GM12873 (cell line): ENCODE measurements at regions not wholly inside any gene's neighbourhood (a gene's known extent, or its start where the extent isn't known, plus 50 kb on each side); places are given as distances from the start of the nearest gene placed in this dataset.

ENCODE experiments used
- CTCF ChIP-seq: IDR thresholded peaks from 2 replicates; pipeline ENCODE4 v1.5.1; 2012; ENCODE audit warnings: low read depth, mild to moderate bottlenecking, moderate library complexity, low read length, control low read depth; ENCODE audit not compliant: insufficient read depth; ENCODE audit errors: missing control alignments

GRCh38 chr11:109986488-109986887, 106.7 kb upstream of the ZC3H12C start:
- no peak for TF ChIP-seq CTCF

GRCh38 chr11:109991835-109992234, 101.4 kb upstream of the ZC3H12C start:
- no peak for TF ChIP-seq CTCF

- no peak for TF ChIP-seq CTCF
Measured at GRCh38 chr11:109993786-109994185, 99.4 kb upstream of the ZC3H12C start.

GRCh38 chr11:109994907-109995306, 98.3 kb upstream of the ZC3H12C start:
- TF ChIP-seq CTCF: no peak

GRCh38 chr11:109996060-109996459, 97.1 kb upstream of the ZC3H12C start:
- TF ChIP-seq CTCF: no peak

- no peak for TF ChIP-seq CTCF
Measured at GRCh38 chr11:109998921-109999320, 94.3 kb upstream of the ZC3H12C start.

GRCh38 chr11:110000031-110000502, 93.1 kb upstream of the ZC3H12C start:
- no peak for TF ChIP-seq CTCF
